Endothelial cell of umbilical vein (primary cell): ENCODE measurements at regions not wholly inside any gene's neighbourhood (a gene's known extent, or its start where the extent isn't known, plus 50 kb on each side); places are given as distances from the start of the nearest gene placed in this dataset.

Experiments
- BruUV-seq: library from RNA; stranded (reverse); fragments of 400-500 nt; replicated peaks from 2 replicates; lab custom pipeline; 2021; lab: Mats Ljungman, UMichigan
- CTCF ChIA-PET: fragments of 300-600, 350-600 bp; sonication (Branson Sonifier 250); formaldehyde crosslinking; loops from one replicate; lab custom pipeline; 2021; ENCODE audit warnings: antibody characterized with exemption, inconsistent platforms; lab: Charles Lee
- POLR2A ChIA-PET: fragments of 300-600, 350-600 bp; sonication (Branson Sonifier 250); formaldehyde crosslinking; loops from one replicate; lab custom pipeline; 2021; ENCODE audit warnings: antibody characterized with exemption, inconsistent platforms; lab: Charles Lee
- DNase-seq: peaks from one replicate; pipeline ENCODE4 v3.0.0-alpha.2; 2011; ENCODE audit warnings: low read depth, low spot score
- FAIRE-seq: peaks from 2 replicates; lab custom pipeline; 2011; peaks lifted over from hg19 to GRCh38; lab: Jason Lieb, UNC
- H2AFZ ChIP-seq: 2 replicates; pipeline ENCODE4 v1.6.0; 2012; ENCODE audit warnings: low read depth, low read length, control low read depth, inconsistent platforms
- H3K27ac ChIP-seq: 2 replicates; pipeline ENCODE4 v1.5.1; 2011; ENCODE audit warnings: low read depth, mild to moderate bottlenecking, control low read depth, low read length, moderate library complexity; ENCODE audit not compliant: insufficient read depth
- H3K27me3 ChIP-seq, 2 experiments: 2 replicates each; pipeline versions ENCODE4 v1.6.0 to v1.6.1; 2011; ENCODE audit warnings: low read length in 2 of 2, mixed read lengths in 1 of 2; ENCODE audit not compliant: control insufficient read depth in 2 of 2, insufficient read depth in 2 of 2
- H3K36me3 ChIP-seq, 2 experiments: 2 replicates in 1 of 2; 3 replicates in 1 of 2; pipeline ENCODE4 v1.5.1; 2011; ENCODE audit warnings: low read length in 2 of 2, mild to moderate bottlenecking in 1 of 2, moderate library complexity in 1 of 2; ENCODE audit not compliant: control insufficient read depth in 2 of 2, insufficient read depth in 2 of 2; ENCODE audit errors: extremely low read depth in 1 of 2
- H3K4me1 ChIP-seq: 3 replicates; pipeline ENCODE4 v1.5.1; 2011; ENCODE audit warnings: mild to moderate bottlenecking, low read length; ENCODE audit not compliant: control insufficient read depth, insufficient read depth; ENCODE audit errors: extremely low read depth
- H3K4me2 ChIP-seq: 2 replicates; pipeline ENCODE4 v1.6.1; 2011; ENCODE audit warnings: low read length, control low read depth, mixed read lengths; ENCODE audit not compliant: insufficient read depth
- H3K4me3 ChIP-seq, 3 experiments: fragments of 200-600 bp in 1 of 3; sonication (generic), shearing (Covaris generic) in 1 of 3; replicated peaks in 1 of 3; 2 replicates each; pipeline ENCODE4 v1.5.1; 2011 to 2016; ENCODE audit warnings: control low read depth in 3 of 3, low read length in 3 of 3, mild to moderate bottlenecking in 2 of 3, inconsistent platforms in 1 of 3, low read depth in 1 of 3, moderate library complexity in 1 of 3; ENCODE audit not compliant: insufficient read depth in 1 of 3
- H3K79me2 ChIP-seq: 2 replicates; pipeline ENCODE4 v1.6.0; 2012; ENCODE audit warnings: low read length, inconsistent platforms; ENCODE audit not compliant: control insufficient read depth, insufficient read depth
- H3K9ac ChIP-seq: replicated peaks from 2 replicates; pipeline ENCODE3; 2011; ENCODE audit warnings: low read length, control low read depth; ENCODE audit not compliant: insufficient read depth; ENCODE audit errors: extremely low read depth
- H3K9me1 ChIP-seq: replicated peaks from 3 replicates; pipeline ENCODE4 v1.6.0; 2011; ENCODE audit warnings: mild to moderate bottlenecking, low read length; ENCODE audit not compliant: control insufficient read depth, insufficient read depth; ENCODE audit errors: extremely low read depth
- H3K9me3 ChIP-seq: replicated peaks from 2 replicates; pipeline ENCODE4 v1.5.1; 2012; ENCODE audit warnings: low read length, inconsistent platforms; ENCODE audit not compliant: control insufficient read depth, insufficient read depth
- H4K20me1 ChIP-seq: replicated peaks from 2 replicates; pipeline ENCODE3; 2011; ENCODE audit warnings: mild to moderate bottlenecking, low read length; ENCODE audit not compliant: control insufficient read depth, insufficient read depth; ENCODE audit errors: extremely low read depth
- EZH2 ChIP-seq: IDR thresholded peaks from 2 replicates; pipeline ENCODE4 v1.6.1; 2012; ENCODE audit warnings: borderline replicate concordance, low read depth, mild to moderate bottlenecking, moderate library complexity, low read length, inconsistent platforms; ENCODE audit not compliant: severe bottlenecking
- FOS ChIP-seq: IDR thresholded peaks from 2 replicates; pipeline ENCODE4 v1.6.1; 2011; ENCODE audit warnings: mild to moderate bottlenecking, low read length, moderate library complexity, borderline replicate concordance; ENCODE audit not compliant: insufficient read depth
- GATA2 ChIP-seq: IDR thresholded peaks from 2 replicates; pipeline ENCODE4 v1.7.0; 2011; ENCODE audit warnings: low read depth, mild to moderate bottlenecking, moderate library complexity, mixed read lengths, low read length; ENCODE audit not compliant: insufficient read length, insufficient read depth
- JUN ChIP-seq: IDR thresholded peaks from 2 replicates; pipeline ENCODE4 v1.6.1; 2011; ENCODE audit warnings: borderline replicate concordance, low read depth; ENCODE audit not compliant: insufficient read length, insufficient read depth
- MAX ChIP-seq: IDR thresholded peaks from 2 replicates; pipeline ENCODE4 v1.6.1; 2011; ENCODE audit not compliant: insufficient read depth, insufficient read length
- MYC ChIP-seq: IDR thresholded peaks from one replicate; pipeline ENCODE4 v1.6.1; 2011; ENCODE audit warnings: mild to moderate bottlenecking, low read depth, low read length
- POLR2A ChIP-seq: IDR thresholded peaks from 2 replicates; pipeline ENCODE4 v1.6.1; 2012; ENCODE audit warnings: low read depth, mild to moderate bottlenecking, control low read depth, low read length
- POLR2AphosphoS5 ChIP-seq: IDR thresholded peaks from 2 replicates; pipeline ENCODE4 v1.6.1; 2012; ENCODE audit warnings: low read depth, mild to moderate bottlenecking, control low read depth, low read length, moderate library complexity; ENCODE audit not compliant: insufficient read depth
- dilution Hi-C: fragments of 300-500 bp; cut with MboI; formaldehyde crosslinking; loops from one replicate; pipeline ENCODE4 v1.15.0; 2019; ENCODE audit warnings: low sequenced_read_pairs; ENCODE audit not compliant: extremely low pct_ligation_motif_present
- intact Hi-C: fragments of 100-400 bp; cut with micrococcal nuclease; formaldehyde crosslinking; loops from one replicate; pipeline ENCODE4 v1.10.0; 2022
- TF ChIP-seq, protein P1 (sequence below), 2 donors: IDR thresholded peaks; 1 replicate in 1 of 2; 2 replicates in 1 of 2; pipeline ENCODE4 v1.5.1; 2011; ENCODE audit warnings: low read length in 2 of 2, mild to moderate bottlenecking in 2 of 2, moderate library complexity in 2 of 2, control low read depth in 1 of 2, inconsistent platforms in 1 of 2, low read depth in 1 of 2; ENCODE audit not compliant: insufficient read depth in 1 of 2; ENCODE audit errors: extremely low read depth in 1 of 2

- ChIA-PET POLR2A (no interaction called here), CTCF (no interaction called here)
- intact Hi-C loops (no loop called here), dilution Hi-C loops (no loop called here)
- no peaks in the 10 kb centered on the region for H3K79me2 ChIP-seq
- no peaks in the 10 kb centered on the region for H3K9me3 ChIP-seq
- H3K4me1 ChIP-seq, result no peaks in the 10 kb centered on the region
- no peak overlapping the region for H3K4me2 ChIP-seq
- no peaks in the 10 kb centered on the region for H3K36me3 ChIP-seq
- no peak overlapping the region for H3K4me3 ChIP-seq
- H2AFZ ChIP-seq, result no peak overlapping the region
- no TSS peak for BruUV-seq
- TF ChIP-seq FOS, result no peak
- TF ChIP-seq, protein P1, sequence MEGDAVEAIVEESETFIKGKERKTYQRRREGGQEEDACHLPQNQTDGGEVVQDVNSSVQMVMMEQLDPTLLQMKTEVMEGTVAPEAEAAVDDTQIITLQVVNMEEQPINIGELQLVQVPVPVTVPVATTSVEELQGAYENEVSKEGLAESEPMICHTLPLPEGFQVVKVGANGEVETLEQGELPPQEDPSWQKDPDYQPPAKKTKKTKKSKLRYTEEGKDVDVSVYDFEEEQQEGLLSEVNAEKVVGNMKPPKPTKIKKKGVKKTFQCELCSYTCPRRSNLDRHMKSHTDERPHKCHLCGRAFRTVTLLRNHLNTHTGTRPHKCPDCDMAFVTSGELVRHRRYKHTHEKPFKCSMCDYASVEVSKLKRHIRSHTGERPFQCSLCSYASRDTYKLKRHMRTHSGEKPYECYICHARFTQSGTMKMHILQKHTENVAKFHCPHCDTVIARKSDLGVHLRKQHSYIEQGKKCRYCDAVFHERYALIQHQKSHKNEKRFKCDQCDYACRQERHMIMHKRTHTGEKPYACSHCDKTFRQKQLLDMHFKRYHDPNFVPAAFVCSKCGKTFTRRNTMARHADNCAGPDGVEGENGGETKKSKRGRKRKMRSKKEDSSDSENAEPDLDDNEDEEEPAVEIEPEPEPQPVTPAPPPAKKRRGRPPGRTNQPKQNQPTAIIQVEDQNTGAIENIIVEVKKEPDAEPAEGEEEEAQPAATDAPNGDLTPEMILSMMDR (IDR thresholded peaks at IDR 0.05; ENCODE audit: extremely low read depth in 1 of 2, insufficient read depth in 1 of 2, low read depth in 1 of 2, low read length in 2 of 2), result no peak
- no peak for TF ChIP-seq MAX
- TF ChIP-seq MYC, result no peak
- TF ChIP-seq POLR2AphosphoS5, result no peak
- TF ChIP-seq JUN, result no peak
- no peak for TF ChIP-seq EZH2
- TF ChIP-seq POLR2A, result no peak
- no peak for TF ChIP-seq GATA2
- no peaks in the 10 kb centered on the region for H3K27me3 ChIP-seq
- FAIRE-seq (no peak), DNase-seq (no peak)
- no peaks in the 10 kb centered on the region for H4K20me1 ChIP-seq
- no peak overlapping the region for H3K27ac ChIP-seq
- H3K9ac ChIP-seq, result no peak overlapping the region
- H3K9me1 ChIP-seq, result no peaks in the 10 kb centered on the region
Observed at GRCh38 chr1:207268753-207269511, 52.5 kb upstream of the CD55 start.
